Ishikawa (cell line): ENCODE measurements at regions not wholly inside any gene's neighbourhood (a gene's known extent, or its start where the extent isn't known, plus 50 kb on each side); places are given as distances from the start of the nearest gene placed in this dataset.

Source experiments
- CEBPB ChIP-seq: IDR thresholded peaks from 2 replicates; pipeline ENCODE4 v1.6.1; 2012
- CREB1 ChIP-seq: IDR thresholded peaks from 2 replicates; pipeline ENCODE4 v1.6.1; 2012; ENCODE audit warnings: low read depth
- EGR1 ChIP-seq: IDR thresholded peaks from 2 replicates; pipeline ENCODE4 v1.6.1; 2012
- EP300 ChIP-seq: IDR thresholded peaks from 2 replicates; pipeline ENCODE4 v1.6.1; 2012; ENCODE audit warnings: borderline replicate concordance
- FOXM1 ChIP-seq: IDR thresholded peaks from 2 replicates; pipeline ENCODE4 v1.6.1; 2012; ENCODE audit warnings: low read depth, borderline replicate concordance
- MAX ChIP-seq: IDR thresholded peaks from 2 replicates; pipeline ENCODE4 v1.6.1; 2012
- RAD21 ChIP-seq: IDR thresholded peaks from 2 replicates; pipeline ENCODE4 v1.6.1; 2012; ENCODE audit warnings: low read depth
- TAF1 ChIP-seq: IDR thresholded peaks from 2 replicates; pipeline ENCODE4 v1.6.1; 2012; ENCODE audit warnings: low read depth, mild to moderate bottlenecking
- TCF12 ChIP-seq: IDR thresholded peaks from 2 replicates; pipeline ENCODE4 v1.6.1; 2012; ENCODE audit warnings: low read depth
- TEAD4 ChIP-seq: IDR thresholded peaks from 2 replicates; pipeline ENCODE4 v1.6.1; 2012
- USF1 ChIP-seq: IDR thresholded peaks from 2 replicates; pipeline ENCODE4 v1.6.1; 2012
- YY1 ChIP-seq: IDR thresholded peaks from 2 replicates; pipeline ENCODE4 v1.6.1; 2012; ENCODE audit warnings: low read depth

GRCh38 chr19:31013384-31014020 is 335.7 kb downstream of the TSHZ3 start:
- TF ChIP-seq TCF12, result no peak
- TF ChIP-seq CEBPB, result no peak
- no peak for TF ChIP-seq RAD21
- no peak for TF ChIP-seq YY1
- no peak for TF ChIP-seq EGR1
- TF ChIP-seq USF1, result no peak
- no peak for TF ChIP-seq FOXM1
- TF ChIP-seq EP300, result no peak
- TF ChIP-seq TAF1, result no peak
- TF ChIP-seq TEAD4, result no peak
- no peak for TF ChIP-seq CREB1
- no peak for TF ChIP-seq MAX
